Lower leg skin (tissue), 3 donors: ENCODE measurements at regions not wholly inside any gene's neighbourhood (a gene's known extent, or its start where the extent isn't known, plus 50 kb on each side); places are given as distances from the start of the nearest gene placed in this dataset.

ENCODE experiments used
- CTCF ChIP-seq, 3 donors: fragments of 450-650 bp; IDR thresholded peaks; one replicate each; pipeline ENCODE4 v1.5.1; 2016; ENCODE audit warnings: antibody characterized with exemption in 3 of 3, mild to moderate bottlenecking in 3 of 3, moderate library complexity in 2 of 3
- POLR2A ChIP-seq, 2 donors: fragments of 450-650 bp; IDR thresholded peaks; one replicate each; pipeline ENCODE4 v1.6.1; 2016 to 2017; ENCODE audit warnings: antibody characterized with exemption in 2 of 2, mild to moderate bottlenecking in 1 of 2, moderate library complexity in 1 of 2

DNA sequence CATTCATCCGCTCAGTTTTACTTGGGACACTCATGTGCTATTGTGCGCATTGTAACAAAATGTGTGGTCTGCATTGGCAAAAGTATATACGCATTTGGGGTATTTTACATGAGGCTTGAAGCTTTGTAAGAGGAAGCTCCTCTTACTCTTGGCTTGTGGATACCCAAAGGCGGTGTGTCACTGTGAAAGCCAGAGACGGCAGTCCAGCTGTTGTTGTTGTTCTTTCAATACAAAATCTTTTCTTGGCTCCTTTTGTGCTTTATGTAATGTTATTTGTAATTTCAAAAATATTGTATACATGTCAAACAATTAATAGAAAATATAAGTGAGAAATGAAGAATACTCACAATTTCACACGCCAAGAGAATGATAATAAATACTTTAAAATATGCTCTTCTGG is 128.3 kb upstream of the MOCS2 start:
- TF ChIP-seq CTCF (IDR thresholded peaks at IDR 0.05): no peak
- no peak for TF ChIP-seq POLR2A (IDR thresholded peaks at IDR 0.05)
